Fibroblast of skin of right quadriceps (primary cell): ENCODE measurements at regions not wholly inside any gene's neighbourhood (a gene's known extent, or its start where the extent isn't known, plus 50 kb on each side); places are given as distances from the start of the nearest gene placed in this dataset.
A peak's percentile ranks its signal among the peaks of the same experiment; 100 is the strongest.

Experiments used
- DNase-seq: peaks from one replicate; pipeline ENCODE4 v3.0.0-alpha.2; 2013

DNA sequence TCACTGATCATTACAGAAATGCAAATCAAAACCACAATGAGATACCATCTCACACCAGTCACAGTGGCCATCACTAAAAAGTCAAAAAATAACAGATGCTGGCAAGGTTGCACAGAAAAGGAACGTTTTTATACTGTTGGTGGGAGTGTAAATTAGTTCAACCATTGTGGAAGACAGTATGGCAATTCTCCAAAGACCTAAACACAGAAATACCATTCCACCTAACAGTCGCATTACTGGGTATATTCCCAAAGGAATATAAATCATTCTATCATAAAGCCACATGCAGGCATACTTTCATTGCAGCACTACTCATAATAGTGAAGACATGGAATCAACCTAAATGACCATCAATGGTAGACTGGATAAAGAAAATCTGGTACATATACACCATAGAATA lies 83.2 kb upstream of the ARID5B start:
- DNase-seq, result peak; percentile 74

DNA sequence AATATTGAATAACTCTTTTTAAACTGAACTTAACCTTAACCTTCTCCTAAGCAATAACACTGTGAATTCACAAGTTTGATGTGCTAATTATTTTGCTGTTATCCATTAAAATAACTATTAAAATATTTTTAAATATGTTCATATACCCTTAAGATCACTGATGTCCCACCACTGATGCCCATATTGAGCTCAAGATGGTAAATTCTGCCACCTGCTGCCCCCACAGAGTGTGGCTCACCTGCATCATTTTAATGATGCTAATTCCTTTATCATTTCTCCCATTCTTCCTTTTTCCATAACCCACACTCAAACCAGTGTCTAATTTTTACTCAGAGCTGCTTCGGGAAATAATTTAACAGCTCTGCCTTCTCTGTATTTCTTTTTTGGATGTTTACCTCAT lies 82.3 kb upstream of the ARID5B start:
- no peak for DNase-seq

DNA sequence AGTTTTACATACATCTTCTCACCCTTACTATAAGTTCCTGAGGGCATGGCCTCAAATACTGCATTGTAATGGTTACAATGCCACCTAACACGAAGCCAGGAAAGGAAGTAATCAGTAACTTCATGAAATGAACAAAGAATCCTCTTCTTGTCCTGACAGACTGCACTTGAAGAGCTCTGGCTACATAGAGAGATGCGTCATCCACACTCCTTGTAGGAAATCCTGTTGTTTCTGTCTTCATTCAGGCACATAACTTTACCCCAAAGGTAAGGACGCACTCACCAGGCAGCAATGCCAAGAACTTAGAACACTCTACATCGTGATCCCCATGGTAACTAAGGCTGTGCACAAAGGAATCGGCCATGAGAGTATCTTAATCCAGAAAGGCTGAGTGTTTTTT lies 80.3 kb upstream of the ARID5B start:
- DNase-seq, result peak; percentile 15

DNA sequence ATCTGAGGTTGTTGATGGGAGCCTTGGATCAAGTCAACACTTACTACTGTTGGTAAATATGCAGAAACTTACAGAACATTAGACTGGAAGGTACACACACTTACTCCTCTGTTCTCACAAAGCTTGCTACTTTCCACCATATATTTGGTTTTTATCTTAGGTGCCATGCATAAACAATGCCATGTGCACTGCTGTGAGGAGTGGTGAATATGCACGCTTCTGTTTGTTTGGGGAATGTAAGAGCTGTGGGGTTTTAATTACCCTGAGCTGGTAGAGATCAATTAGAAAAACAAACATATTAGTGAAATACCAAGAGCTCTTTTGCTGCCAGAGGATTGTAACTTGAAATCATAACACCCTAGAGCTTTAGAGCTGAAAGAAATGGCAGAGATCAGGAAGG lies 79.8 kb upstream of the ARID5B start:
- no peak for DNase-seq

DNA sequence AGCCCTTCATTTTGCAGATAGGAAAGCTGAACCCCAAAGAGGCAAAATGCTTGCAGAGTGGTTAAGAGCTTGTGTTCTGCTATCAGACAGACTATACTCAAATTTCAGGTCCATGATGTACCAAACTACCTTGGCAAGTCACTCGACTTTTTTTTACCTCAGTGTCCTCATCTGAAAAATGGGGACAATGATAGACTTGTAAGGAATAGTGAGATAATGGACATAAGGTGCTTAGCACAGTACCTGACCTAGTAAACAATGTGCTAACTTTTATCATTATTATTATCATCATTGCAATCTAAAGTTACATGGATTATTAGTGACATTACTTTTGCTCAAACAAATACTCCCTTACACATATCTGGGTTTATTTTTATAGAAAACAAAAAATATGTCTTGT lies 79.4 kb upstream of the ARID5B start:
- no peak for DNase-seq

DNA sequence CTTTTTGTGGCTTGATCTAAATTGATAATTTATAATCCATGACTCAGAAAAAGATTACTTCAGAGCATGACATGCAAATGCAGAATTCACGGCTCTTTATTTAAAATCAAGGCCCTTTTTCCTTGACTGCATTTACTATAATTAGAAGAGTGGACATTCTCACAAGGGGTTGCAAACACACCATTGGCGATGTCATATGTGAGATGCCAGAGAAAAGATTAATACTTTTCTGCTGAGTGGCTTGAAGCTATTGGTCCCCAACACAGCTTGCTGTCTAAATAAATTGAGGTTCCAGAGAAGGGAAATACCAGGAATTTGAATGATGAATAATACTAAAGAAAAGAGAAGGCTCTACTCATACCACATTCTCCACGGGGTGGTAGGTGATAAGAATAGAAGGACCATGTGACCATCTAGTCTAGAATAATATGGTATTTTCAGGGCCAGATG lies 78.7 kb upstream of the ARID5B start:
- DNase-seq, result peak; percentile 81

DNA sequence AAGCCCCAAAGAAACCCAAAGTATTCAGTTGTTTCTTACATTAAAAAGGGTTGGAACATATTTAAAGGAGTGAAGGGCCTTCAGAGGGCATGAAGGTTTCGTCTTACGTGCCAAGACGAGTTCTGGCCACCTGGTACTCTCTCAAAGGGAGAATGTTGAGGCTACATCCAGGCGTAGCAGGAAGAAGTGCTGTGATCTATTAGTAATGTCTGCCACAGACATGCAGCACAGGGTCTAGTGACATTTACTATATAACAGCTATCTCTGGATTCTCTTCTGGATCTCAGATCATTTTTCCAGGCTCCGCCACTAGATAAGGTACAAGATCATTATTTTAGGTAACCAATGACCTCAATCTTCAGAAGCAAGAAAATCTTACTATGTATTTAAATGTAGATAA lies 76.5 kb upstream of the ARID5B start:
- no peak for DNase-seq

DNA sequence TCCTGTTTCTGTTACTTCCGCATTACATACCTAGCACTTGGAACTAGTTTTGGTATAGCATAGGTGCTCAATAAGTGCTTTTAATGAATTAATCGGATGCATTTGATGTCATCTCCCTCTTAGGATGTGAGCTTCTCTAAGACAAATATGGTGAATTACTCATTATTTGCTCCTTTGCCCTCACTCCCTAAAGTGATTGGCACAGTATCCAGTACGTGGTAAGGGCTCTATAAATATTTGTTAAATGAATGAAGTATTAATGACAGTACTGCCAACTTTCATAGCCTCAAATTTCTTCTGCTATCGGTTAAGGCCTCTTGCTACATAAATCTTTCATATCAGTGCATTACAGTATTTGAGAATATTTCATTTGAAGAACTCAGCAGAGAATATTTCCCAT lies 75.9 kb upstream of the ARID5B start:
- DNase-seq, result no peak

DNA sequence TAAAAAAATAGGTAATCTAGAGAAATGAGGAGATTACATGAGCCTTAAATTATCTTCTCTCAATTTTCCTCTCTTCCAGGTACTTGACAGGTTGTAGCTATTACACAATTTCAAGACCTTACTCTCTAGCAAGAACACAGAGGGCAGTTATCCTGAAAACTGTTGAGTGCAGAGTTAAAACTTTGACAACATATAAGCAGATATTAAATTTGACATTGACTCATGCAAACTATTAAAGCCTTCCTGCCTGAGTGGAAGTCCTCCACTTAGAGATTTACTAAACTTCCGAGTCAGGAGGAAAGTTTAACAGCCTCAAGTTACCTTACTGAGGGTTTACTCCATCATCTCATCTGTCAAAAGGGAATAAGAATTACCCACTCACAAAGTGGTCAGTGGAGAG lies 73.5 kb upstream of the ARID5B start:
- DNase-seq, result no peak

DNA sequence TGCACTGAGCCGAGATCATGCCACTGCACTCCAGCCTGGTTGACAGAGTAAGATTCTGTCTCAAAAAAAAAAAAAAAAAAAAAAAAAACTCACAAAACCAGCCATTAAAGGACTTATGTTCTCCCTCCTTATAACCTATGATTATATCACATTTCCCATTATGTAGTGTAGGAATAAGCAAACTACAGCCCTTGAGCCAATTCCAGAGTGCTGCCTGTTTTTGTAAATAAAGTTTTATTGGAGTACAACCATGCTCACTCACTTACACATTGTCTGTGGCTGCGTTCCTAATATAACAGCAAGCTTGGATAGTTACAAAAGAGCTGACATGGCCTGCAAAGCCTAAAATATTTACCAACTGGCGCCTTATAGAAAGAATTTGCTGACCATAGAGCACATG lies 72.7 kb upstream of the ARID5B start:
- no peak for DNase-seq

DNA sequence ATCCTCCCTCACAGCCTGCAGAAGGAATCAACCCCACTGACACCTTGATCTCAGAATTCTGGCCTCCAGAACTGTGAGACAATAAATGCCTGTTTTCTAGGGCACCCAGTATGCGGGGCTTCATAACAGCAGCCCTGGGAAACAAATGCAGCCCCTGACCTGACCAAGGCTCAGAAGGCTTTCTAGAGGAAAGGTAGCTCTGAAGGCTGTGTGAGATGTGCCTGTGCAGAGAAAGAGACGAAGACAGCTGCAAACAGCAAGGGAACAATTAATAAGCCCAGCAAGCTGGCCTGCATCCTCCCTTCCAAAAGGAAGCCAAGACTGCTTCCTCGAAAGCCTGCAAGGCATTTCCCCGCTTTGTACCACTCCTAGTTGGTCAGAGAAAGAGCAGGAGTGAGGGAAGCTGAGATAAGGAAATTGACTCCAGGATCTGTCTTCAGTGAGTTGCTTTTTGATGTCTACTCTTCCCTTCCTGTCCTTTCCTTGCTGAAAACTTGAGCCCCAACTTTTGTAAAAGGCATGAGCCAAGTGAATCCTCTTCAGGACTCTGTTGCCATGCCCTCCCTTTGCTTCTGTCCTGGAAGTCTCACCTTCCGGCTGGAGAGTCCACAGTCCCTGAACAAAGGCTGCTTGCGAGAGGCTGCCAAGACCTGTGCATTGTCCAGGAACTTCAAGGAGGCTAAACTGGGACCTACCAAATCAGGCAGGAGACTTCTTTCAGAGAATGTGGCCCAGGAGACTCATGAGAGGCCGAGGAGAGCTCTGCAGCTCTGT lies 71.2 kb upstream of the ARID5B start:
- DNase-seq, result no peak

DNA sequence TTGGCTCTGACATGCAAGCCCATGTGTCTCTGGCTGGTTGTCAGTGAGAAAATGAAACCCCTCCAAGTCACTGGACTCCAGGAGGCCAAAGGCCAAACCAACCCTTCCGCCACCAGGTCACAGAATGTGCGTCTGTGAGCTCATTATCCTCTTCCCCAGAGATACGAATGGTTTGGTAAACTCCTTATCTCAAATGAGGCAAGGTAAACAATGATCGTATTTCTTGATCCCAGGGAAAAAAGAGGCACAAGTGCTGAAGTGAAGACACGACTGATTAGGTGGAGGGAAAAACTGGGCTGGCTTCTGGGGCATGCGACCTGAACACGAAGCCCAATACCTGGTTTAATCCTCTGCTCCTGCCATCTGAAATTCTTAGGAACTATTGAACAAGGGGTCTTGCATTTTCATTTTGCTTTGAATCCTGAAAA lies 70.6 kb upstream of the ARID5B start:
- no peak for DNase-seq

DNA sequence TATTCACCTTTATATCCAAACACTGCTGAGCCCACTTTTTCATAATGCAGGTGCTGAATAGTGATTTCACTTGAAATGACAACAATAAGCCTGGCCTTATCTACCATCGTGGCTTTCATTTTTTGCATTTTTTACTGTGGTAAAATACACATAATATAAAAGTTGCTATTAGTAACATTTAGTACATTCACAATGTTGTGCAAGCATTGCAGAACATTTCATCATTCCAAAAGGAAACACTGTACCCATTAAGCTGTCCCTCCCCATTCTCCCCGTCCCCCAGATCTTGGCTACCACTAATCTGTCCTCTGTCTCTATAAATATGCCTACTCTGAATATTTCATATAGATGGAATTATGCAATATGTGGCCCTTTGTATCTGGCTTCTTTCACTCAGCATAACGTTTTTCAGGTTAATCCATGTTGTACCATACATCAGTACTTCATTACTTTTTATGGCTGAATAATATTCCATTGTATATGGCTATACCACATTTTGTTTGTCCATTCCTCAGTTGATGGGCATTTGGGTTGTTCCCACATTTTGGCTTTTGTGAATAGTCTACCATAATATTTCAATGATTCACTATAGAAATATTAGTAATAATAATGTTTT lies 68.5 kb upstream of the ARID5B start:
- peak; percentile 47 for DNase-seq

DNA sequence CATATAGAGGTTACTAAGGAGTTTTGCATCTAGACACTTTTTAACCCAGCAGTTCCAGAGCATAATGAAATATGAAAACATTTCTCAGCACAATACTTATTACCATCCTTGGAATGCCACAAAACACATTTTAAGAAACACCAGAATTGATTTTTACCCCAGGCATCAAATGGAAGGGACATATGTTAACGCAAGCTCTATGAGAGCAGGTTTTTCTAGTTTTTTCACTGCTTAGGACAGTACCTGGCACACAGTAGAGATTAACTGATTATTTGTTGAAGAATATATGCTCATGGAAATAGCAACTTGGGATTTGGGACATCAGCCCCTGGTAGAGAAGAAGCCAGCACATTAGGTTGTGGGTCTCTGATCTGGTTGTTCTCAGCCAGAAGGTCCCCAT lies 67.0 kb upstream of the ARID5B start:
- no peak for DNase-seq

DNA sequence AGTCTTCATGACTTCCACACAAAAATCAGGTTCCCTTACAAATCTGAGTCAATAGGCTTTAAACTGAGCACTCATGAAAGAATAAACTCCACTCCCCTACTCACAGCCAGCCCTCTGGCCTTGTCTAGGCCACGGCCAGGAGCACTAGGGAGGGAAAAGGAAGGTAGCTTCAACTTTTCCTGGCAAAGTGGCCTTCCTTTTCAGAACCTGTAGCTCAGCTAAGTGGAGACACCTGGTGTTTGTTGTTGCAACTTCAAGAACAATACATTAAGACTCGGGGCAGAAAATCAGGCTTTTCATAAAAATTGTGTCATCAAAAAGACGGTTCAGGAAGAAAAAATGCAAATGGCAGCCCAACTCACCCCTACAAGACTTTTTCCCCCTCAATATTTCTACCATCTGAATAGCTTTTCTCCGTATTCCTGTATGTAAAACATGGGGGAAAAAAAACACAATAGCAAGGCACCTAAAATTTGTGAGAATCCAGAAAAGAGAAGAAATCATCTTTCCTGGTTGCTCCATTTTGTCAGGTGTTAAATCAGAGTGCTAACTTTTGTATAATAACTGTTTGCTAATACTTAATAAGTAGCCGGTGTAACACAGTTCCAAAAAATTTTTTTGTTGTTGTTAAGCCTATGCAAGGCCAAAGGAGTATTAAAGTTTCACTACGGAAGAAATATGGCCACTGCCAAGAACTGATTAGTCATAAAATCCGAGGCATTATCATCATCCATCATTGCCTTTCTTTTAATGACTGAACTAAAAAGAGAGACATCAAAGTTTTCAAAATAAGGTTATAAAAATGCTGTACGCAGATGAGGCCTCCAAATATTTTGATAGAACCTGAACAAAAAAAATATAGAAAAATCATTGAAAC lies 66.2 kb upstream of the ARID5B start:
- DNase-seq, result peak; percentile 85

DNA sequence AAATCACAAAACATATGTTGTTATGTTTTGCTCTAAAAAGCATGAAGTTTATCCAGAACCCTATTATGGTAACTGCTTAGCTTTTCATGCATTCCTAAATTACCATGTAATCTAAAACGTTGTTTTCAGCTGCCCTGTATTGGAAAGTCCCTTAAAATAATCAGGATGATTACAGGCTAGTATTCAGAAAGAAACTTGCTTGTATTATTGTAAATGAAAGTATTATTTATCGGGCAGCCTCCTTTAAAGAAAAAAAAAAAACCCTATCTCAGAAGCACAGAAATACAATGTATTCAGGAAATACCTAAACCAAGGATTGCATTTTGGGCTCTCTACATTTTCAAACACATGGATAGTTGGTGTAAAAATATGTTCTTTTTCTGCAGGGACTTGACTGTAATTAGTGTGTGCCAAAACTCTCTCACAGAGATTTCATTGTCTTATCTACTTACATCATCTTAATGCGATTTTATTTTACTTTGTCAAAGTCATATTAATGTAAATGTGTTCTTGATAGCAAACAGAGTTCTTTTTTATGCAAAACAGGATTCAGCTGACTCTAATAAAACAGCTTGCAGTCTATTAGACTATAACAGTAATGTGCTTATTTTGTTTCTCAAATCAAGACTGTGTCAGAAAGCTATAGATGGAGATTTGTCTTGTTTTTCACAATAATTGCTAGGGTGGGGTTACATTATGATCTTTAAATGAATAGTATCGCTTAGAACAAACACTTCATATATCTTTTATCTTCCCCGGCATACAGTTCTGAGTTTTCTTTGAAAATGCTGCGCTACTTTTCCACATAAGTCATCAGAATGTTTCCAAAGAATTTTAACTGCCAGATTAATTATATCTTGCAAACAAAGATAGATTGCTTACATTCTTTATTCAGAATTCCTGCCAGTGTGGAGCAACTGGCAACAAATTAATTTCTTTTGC lies 65.3 kb upstream of the ARID5B start:
- DNase-seq, result peak; percentile 47

DNA sequence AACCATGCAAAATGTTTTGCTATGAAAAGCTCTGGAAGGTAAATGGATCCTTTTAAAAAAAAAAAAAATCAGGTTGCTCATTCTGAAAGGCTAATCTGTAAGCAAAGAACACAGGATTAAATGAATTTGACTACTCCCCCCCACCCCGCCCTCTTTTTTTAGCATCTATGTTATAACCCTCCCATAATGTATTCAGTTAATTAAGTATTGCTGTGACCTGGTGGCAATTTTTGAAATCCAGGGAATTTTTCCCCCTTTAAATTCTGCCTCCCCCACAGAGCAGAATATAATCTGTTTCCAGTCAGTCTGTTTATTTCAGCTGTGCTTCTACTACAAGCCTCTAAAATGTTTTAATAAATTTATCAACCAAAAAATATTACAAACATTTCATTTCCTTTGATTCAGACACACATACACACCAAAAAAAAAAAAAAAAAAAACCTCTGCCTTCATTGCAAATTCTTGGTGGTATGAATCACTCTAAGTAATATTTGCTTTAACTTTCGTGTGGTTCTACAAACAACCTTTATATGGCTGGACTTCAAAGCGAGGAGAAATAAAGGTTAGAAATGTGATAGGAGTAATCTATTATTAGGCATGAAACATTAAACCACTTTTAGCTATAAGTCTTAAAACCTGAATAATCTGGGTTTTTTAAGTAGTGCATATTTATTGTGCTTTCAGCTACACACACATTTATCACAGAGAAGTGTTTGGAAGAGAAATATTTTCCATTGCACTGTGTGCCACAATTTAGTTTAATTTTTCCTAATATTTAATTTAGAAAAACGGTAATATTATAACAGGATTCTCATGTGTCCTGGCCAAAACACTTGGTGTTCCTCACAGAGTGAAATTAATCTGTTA lies 64.4 kb upstream of the ARID5B start:
- peak; percentile 80 for DNase-seq

DNA sequence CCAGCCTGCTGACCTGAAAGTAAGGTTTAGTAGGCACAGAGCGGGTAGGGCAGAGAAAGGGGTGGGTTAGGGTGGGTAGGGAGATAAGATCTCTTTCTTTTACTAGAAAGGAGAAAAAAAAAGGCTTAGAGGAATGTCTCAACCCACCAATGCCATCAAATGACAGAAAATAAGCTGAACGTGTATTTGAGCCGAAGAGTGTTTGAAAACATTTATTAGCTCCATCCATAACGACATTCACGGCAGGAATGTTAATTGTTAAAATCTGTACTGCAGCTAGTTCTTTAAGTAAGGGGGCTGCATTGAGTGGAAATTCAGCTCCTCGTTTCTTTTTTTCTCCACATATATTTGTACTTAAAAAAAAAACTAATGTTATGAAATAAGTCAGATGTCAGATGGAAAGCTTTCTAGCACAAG lies 63.7 kb upstream of the ARID5B start:
- DNase-seq, result peak; percentile 80

DNA sequence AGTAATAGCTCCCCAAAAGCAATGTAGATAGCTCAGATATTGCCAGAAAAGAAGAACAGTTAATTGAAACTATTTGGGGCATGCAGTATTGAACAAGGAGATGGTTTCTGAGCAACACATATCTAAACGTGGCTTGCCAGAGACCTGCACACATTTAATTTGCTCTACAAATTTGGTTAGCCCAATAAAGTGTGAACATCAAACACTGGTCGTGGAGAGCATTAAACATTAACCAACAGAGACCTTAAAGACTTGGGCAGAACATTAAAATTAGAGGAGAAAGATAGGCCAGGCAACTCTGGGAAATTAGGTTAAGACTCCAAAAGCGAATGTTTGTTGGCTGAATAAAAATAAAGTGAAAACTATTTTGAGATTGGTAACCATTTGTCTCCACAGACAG lies 61.6 kb upstream of the ARID5B start:
- no peak for DNase-seq

DNA sequence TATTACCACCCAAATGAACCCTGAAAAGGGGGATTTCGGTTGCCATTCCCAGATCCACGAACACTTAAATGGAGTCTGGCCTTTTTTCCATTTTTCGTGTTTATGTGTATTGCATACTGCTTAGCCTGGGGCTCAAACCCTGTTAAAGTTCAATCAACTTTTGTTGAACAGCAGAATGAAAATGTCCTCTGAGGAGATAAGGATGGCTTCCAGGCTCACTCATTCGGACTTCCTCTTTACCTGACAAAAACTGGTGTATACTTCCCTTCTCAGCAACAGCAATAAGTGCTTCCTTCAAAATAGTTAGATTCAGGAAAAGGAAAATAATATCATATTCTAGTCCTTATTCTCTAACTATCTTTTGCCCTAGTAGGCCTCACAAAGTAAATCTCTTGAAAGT lies 61.1 kb upstream of the ARID5B start:
- no peak for DNase-seq

DNA sequence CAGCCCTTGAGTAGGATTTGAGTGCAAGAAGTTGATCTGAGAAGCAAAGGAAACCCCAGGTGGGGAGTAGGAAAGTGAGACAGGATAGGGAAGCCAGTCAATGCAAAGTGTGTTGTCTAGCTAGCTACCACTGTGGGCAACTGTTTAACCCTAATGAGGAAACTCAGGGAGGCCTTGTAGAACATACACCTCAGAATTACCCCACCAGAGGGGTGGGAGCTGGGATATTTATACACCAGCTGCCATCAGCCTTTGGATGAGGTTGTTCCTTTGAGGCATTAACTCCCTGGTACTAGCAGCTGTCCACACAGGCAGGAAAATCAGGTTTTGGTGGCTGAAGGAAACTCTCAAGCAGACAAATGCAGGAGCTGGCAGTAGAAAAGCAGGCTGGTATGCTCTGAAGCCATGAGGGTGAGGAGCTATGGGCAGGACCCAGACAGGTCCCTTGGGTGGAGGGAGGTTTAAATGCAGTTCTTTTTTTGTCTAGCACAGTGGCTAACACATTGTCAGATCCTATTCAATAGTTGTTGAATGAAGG lies 60.1 kb upstream of the ARID5B start:
- DNase-seq, result no peak
